SK-N-SH (cell line): ENCODE measurements at regions not wholly inside any gene's neighbourhood (a gene's known extent, or its start where the extent isn't known, plus 50 kb on each side); places are given as distances from the start of the nearest gene placed in this dataset.

Experiments used
- SMC3 ChIP-seq: IDR thresholded peaks from 2 replicates; pipeline ENCODE4 v1.6.1; 2012; ENCODE audit warnings: low read depth, low read length, improper control_type of control experiment
- TCF12 ChIP-seq: IDR thresholded peaks from 2 replicates; pipeline ENCODE4 v1.4.0; 2012
- TF ChIP-seq, protein P1 (sequence below): fragments of 200-600 bp; sonication (generic); IDR thresholded peaks from 2 replicates; pipeline ENCODE4 v1.6.1; 2017; ENCODE audit warnings: antibody characterized with exemption, mild to moderate bottlenecking, moderate library complexity
- TF ChIP-seq, protein P2 (sequence below): fragments of 150-350 bp; IDR thresholded peaks from 2 replicates; pipeline ENCODE4 v1.6.1; 2017; ENCODE audit warnings: antibody characterized with exemption, low read length, low read depth, borderline replicate concordance
- TF ChIP-seq, protein P3 (sequence below): IDR thresholded peaks from 2 replicates; pipeline ENCODE4 v1.6.1; 2012; ENCODE audit warnings: mild to moderate bottlenecking, low read depth, low read length, moderate library complexity

DNA sequence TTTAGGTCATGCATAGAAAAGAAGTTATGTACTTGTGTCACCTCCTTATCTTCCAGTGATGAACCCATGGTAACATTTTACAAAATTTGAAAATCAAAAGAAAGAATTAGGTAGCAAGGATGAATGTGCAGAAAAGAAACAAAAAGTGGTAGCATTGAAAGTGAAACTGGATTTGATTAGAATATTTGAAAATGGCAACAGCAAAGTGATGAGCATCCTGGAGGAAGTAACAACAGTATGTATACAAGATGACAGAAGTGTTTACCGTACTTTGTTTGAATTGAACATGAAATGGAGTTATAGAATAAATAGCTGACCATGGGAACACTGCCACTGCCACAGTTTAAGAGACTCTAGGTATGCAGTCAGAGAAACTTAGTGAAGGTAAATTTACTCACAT lies 1313.1 kb downstream of the CDH11 start:
- TF ChIP-seq, protein P1, sequence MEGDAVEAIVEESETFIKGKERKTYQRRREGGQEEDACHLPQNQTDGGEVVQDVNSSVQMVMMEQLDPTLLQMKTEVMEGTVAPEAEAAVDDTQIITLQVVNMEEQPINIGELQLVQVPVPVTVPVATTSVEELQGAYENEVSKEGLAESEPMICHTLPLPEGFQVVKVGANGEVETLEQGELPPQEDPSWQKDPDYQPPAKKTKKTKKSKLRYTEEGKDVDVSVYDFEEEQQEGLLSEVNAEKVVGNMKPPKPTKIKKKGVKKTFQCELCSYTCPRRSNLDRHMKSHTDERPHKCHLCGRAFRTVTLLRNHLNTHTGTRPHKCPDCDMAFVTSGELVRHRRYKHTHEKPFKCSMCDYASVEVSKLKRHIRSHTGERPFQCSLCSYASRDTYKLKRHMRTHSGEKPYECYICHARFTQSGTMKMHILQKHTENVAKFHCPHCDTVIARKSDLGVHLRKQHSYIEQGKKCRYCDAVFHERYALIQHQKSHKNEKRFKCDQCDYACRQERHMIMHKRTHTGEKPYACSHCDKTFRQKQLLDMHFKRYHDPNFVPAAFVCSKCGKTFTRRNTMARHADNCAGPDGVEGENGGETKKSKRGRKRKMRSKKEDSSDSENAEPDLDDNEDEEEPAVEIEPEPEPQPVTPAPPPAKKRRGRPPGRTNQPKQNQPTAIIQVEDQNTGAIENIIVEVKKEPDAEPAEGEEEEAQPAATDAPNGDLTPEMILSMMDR = no peak
- TF ChIP-seq SMC3 (no peak), TCF12 (no peak)
- TF ChIP-seq, protein P2, sequence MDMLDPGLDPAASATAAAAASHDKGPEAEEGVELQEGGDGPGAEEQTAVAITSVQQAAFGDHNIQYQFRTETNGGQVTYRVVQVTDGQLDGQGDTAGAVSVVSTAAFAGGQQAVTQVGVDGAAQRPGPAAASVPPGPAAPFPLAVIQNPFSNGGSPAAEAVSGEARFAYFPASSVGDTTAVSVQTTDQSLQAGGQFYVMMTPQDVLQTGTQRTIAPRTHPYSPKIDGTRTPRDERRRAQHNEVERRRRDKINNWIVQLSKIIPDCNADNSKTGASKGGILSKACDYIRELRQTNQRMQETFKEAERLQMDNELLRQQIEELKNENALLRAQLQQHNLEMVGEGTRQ = no peak
- TF ChIP-seq, protein P3, sequence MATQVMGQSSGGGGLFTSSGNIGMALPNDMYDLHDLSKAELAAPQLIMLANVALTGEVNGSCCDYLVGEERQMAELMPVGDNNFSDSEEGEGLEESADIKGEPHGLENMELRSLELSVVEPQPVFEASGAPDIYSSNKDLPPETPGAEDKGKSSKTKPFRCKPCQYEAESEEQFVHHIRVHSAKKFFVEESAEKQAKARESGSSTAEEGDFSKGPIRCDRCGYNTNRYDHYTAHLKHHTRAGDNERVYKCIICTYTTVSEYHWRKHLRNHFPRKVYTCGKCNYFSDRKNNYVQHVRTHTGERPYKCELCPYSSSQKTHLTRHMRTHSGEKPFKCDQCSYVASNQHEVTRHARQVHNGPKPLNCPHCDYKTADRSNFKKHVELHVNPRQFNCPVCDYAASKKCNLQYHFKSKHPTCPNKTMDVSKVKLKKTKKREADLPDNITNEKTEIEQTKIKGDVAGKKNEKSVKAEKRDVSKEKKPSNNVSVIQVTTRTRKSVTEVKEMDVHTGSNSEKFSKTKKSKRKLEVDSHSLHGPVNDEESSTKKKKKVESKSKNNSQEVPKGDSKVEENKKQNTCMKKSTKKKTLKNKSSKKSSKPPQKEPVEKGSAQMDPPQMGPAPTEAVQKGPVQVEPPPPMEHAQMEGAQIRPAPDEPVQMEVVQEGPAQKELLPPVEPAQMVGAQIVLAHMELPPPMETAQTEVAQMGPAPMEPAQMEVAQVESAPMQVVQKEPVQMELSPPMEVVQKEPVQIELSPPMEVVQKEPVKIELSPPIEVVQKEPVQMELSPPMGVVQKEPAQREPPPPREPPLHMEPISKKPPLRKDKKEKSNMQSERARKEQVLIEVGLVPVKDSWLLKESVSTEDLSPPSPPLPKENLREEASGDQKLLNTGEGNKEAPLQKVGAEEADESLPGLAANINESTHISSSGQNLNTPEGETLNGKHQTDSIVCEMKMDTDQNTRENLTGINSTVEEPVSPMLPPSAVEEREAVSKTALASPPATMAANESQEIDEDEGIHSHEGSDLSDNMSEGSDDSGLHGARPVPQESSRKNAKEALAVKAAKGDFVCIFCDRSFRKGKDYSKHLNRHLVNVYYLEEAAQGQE = no peak
